ENCODE measurements at regions not wholly inside any gene's neighbourhood (a gene's known extent, or its start where the extent isn't known, plus 50 kb on each side); places are given as distances from the start of the nearest gene placed in this dataset.

- 78 to 89% (median 86%) methylated on average over 5 of the region's 5 CpGs for WGBS, 5 donors
- no peaks in the 10 kb centered on the region for H3K9me3 ChIP-seq
- no peaks in the 10 kb centered on the region for H3K36me3 ChIP-seq
- no peak overlapping the region for H3K27ac ChIP-seq
- intact Hi-C loops (cut with DNase I; ENCODE audit: low total_unique reads) = no loop called here
- TF ChIP-seq, protein P1, sequence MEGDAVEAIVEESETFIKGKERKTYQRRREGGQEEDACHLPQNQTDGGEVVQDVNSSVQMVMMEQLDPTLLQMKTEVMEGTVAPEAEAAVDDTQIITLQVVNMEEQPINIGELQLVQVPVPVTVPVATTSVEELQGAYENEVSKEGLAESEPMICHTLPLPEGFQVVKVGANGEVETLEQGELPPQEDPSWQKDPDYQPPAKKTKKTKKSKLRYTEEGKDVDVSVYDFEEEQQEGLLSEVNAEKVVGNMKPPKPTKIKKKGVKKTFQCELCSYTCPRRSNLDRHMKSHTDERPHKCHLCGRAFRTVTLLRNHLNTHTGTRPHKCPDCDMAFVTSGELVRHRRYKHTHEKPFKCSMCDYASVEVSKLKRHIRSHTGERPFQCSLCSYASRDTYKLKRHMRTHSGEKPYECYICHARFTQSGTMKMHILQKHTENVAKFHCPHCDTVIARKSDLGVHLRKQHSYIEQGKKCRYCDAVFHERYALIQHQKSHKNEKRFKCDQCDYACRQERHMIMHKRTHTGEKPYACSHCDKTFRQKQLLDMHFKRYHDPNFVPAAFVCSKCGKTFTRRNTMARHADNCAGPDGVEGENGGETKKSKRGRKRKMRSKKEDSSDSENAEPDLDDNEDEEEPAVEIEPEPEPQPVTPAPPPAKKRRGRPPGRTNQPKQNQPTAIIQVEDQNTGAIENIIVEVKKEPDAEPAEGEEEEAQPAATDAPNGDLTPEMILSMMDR (IDR thresholded peaks at IDR 0.05 in 8 of 11, conservative IDR thresholded peaks at IDR 0.05 in 3 of 11) = no peak
- no peak for TF ChIP-seq POLR2AphosphoS5 (IDR thresholded peaks at IDR 0.05)
- no peak for TF ChIP-seq POLR2A (IDR thresholded peaks at IDR 0.05)
- no peak overlapping the region for H3K4me3 ChIP-seq
- H3K4me1 ChIP-seq = peaks cover 0 to 7% (median 0%) of the 10 kb centered on the region in 6 donors
- peaks cover 0 to 9% (median 0%) of the 10 kb centered on the region in 7 donors for H3K27me3 ChIP-seq (replicated peaks in 1 of 7)
- DNase-seq = no peak
Observed at GRCh38 chr5:138626333-138626944, 51.2 kb upstream of the HSPA9 start.

GRCh38 chr5:138625134-138625533 is 49.9 kb upstream of the HSPA9 start:
- Histone ChIP-seq H3K27me3 (replicated peaks in 1 of 7) (peaks cover 0 to 9% (median 0%) of the 10 kb centered on the region in 7 donors), H3K4me3 (no peak overlapping the region), H3K27ac (no peak overlapping the region), H3K36me3 (no peaks in the 10 kb centered on the region), H3K4me1 (no peaks in the 10 kb centered on the region), H3K9me3 (no peaks in the 10 kb centered on the region)
- 53 to 70% (median 64%) methylated on average over 6 of the region's 6 CpGs for WGBS, 5 donors
- TF ChIP-seq POLR2AphosphoS5 (IDR thresholded peaks at IDR 0.05) (no peak), POLR2A (IDR thresholded peaks at IDR 0.05) (no peak)
- TF ChIP-seq, protein P1 (IDR thresholded peaks at IDR 0.05 in 8 of 11, conservative IDR thresholded peaks at IDR 0.05 in 3 of 11) = no peak
- DNase-seq = no peak
- intact Hi-C loops (cut with DNase I; ENCODE audit: low total_unique reads) = no loop called here
